ENCODE measurements at regions not wholly inside any gene's neighbourhood (a gene's known extent, or its start where the extent isn't known, plus 50 kb on each side); places are given as distances from the start of the nearest gene placed in this dataset.

DNA sequence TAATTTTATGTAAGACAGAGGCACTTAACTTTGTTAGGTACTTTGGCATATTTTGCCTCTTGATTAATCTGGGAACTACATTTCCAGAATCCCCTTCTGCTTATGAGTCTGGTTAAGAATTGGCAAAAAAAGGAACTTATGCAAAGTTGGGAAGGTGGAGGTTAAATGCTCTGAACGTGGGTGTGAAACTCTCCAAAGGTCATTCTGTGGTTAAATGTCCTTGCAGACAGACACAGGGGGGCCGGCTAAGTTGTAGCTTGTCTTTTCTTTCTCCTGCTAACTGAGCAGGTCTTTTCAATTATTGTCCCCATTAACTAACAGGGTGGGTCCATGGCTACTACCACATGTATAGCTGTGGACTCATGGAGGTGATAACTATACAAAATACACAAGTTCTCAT lies 248.6 kb upstream of the NOVA1 start:
- Histone ChIP-seq H3K4me3 (no peak overlapping the region), H3K9me3 (no peaks in the 10 kb centered on the region), H3K4me1 (peaks cover 8% of the 10 kb centered on the region), H3K36me3 (no peaks in the 10 kb centered on the region), H3K27me3 (no peaks in the 10 kb centered on the region), H3K27ac (no peak overlapping the region)
- DNase-seq: no peak
- ATAC-seq: no peak
- no peak for TF ChIP-seq CTCF (IDR thresholded peaks at IDR 0.05)
- intact Hi-C loops (cut with DNase I): no loop called here

GRCh38 chr14:26849514-26849913 lies 251.7 kb upstream of the NOVA1 start:
- intact Hi-C loops (cut with DNase I): no loop called here
- DNase-seq (no peak), ATAC-seq (no peak)
- H3K36me3 ChIP-seq: no peaks in the 10 kb centered on the region
- H3K4me3 ChIP-seq: no peak overlapping the region
- no peaks in the 10 kb centered on the region for H3K4me1 ChIP-seq
- no peak overlapping the region for H3K27ac ChIP-seq
- H3K9me3 ChIP-seq: no peaks in the 10 kb centered on the region
- no peaks in the 10 kb centered on the region for H3K27me3 ChIP-seq
- no peak for TF ChIP-seq CTCF (IDR thresholded peaks at IDR 0.05)

- no peaks in the 10 kb centered on the region for H3K27me3 ChIP-seq
- H3K4me3 ChIP-seq: no peak overlapping the region
- H3K9me3 ChIP-seq: no peaks in the 10 kb centered on the region
- ATAC-seq (no peak), DNase-seq (no peak)
- TF ChIP-seq CTCF (IDR thresholded peaks at IDR 0.05): no peak
- no peak overlapping the region for H3K27ac ChIP-seq
- no peaks in the 10 kb centered on the region for H3K4me1 ChIP-seq
- no peaks in the 10 kb centered on the region for H3K36me3 ChIP-seq
- intact Hi-C loops (cut with DNase I): no loop called here
Observed at GRCh38 chr14:26851793-26852192, 254.0 kb upstream of the NOVA1 start.

GRCh38 chr14:26855077-26855753 lies 257.4 kb upstream of the NOVA1 start:
- H3K4me3 ChIP-seq: no peak overlapping the region
- H3K4me1 ChIP-seq: no peaks in the 10 kb centered on the region
- DNase-seq (no peak), ATAC-seq (no peak)
- intact Hi-C loops (cut with DNase I): no loop called here
- no peaks in the 10 kb centered on the region for H3K36me3 ChIP-seq
- no peaks in the 10 kb centered on the region for H3K9me3 ChIP-seq
- no peak overlapping the region for H3K27ac ChIP-seq
- no peak for TF ChIP-seq CTCF (IDR thresholded peaks at IDR 0.05)
- H3K27me3 ChIP-seq: no peaks in the 10 kb centered on the region

GRCh38 chr14:26856876-26857518 lies 259.2 kb upstream of the NOVA1 start:
- Histone ChIP-seq H3K9me3 (no peaks in the 10 kb centered on the region), H3K27ac (no peak overlapping the region), H3K4me3 (no peak overlapping the region), H3K27me3 (no peaks in the 10 kb centered on the region), H3K4me1 (no peaks in the 10 kb centered on the region), H3K36me3 (no peaks in the 10 kb centered on the region)
- intact Hi-C loops (cut with DNase I): no loop called here
- DNase-seq (no peak), ATAC-seq (peak; percentile 29)
- no peak for TF ChIP-seq CTCF (IDR thresholded peaks at IDR 0.05)
